Activated T-cell treated with anti-CD3 and anti-CD28 coated beads for 24 hours (primary cell): ENCODE measurements at regions not wholly inside any gene's neighbourhood (a gene's known extent, or its start where the extent isn't known, plus 50 kb on each side); places are given as distances from the start of the nearest gene placed in this dataset.
"Not testable (repeated sequence)": the region's sequence is repeated elsewhere in the genome, so short reads cannot be mapped to it uniquely, and the experiment has no call there.

ENCODE experiments used
- DNase-seq: peaks from one replicate; pipeline ENCODE4 v3.0.0-alpha.2; 2020; ENCODE audit warnings: low read depth

DNA sequence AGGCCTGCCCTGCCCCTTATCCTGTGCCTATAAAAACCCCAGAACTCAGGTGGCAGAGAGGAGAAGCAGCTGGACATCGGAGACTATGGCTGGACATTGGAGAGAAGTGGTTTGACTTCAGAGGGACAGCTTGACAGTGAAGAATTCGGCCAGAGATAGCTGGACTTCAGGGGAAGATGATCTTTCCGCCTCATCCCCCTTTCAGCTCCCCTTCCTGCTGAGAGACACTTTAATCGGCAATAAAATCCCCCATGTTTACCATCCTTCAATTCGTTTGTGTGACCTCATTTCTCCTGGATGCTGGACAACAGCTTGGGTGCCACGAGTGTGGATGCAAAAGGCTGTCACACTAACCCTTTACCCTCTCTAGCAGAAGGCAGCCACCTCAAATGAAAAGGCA, 134.1 kb upstream of the TUT7 start:
- DNase-seq: no peak

DNA sequence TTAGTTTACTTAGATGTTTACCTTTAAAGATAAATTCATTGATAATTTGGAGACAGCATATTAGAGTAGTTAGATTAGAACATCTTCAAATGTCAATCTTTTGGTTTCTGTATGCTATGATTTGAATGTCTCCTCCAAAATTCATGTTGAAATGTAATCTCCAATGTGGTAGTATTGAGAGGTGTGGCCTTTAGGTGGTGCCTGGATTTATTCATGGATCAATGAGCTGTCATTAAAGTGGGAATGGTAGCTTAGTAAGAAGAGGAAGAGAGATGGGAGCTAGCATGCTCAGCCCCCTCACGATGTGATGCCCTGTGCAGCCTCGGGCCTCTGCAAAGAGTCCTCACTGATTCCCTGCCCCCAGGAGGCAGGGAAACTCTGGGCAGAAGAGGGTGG, 133.6 kb upstream of the TUT7 start:
- DNase-seq: no peak

DNA sequence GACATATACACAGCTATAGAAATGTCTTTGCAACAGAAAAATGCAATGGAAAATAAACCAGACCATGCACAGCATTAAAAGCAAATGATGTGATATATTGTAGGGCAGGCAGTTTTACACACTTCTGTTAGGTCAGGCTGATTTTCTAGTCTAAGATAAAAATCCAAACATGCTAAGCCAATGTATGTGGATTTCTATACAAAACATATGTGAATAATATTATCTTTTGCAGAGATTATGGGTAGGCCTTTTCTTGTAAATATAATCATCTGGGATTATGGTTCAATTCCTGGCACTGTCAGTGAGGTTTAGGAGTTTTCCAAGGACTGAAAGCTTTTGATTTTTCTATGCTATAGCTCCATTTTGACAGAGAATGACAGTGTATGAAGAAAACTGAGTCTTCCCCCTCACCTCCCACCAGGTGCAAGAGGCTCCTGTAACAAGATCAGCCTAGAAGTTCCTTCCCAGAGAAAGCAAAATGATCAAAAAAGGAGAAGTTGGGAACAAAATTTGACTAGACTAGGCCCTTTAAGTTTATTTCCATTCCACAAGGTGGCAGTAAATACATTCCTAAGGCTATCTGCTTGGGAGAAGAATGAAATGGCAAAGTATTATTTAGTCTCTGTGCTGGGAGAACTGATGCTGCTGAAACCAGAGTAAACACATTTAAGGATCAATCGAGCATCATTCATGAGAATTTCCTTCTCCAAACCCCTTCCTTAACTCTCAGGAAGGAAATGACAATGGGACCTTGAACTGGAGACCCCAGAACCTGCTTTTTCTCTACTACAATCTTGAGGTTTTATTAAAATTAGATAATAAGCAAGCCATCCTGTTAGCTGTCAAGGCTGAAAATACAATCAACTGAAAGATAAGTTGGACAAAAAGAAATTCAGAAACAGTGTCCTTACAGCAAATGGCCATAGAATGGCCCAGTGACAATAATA, 133.0 kb upstream of the TUT7 start:
- no peak for DNase-seq

DNA sequence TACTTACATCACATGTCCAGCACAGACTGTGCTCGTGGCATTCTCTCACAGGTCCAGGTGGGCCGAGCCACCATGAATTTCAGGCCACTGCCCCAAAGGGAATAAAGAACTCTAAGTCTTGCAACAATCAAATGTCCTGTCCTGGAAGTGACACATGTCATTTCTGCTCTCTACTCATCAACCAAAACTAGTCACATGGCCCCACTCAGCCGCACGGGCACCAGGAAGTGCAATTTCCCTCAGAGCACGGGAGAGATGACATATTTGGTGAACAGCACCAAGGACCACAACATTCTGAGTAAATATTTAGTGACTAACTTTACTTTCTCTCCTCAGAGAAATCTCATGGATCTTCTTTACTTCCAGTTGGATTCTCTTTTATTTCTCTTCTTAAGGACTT, 131.1 kb upstream of the TUT7 start:
- no peak for DNase-seq

DNA sequence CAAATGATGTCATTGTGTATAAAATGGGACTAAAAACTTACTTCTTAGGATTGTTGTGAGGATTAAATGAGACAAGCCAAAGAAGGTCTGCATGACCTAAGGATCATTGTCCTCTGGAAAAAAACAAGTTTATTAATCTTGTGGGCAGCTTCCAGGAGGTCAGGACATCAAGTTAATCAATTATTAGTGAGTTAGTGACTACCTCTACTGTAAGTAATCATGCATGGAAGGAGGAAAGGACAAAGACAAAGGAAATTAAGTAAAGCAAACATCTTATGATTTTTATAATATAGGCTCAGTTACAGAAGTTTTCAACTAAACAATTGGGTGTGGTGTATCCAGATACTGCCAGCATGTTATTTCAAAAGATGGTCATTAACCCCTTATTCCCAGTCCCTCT, 129.3 kb upstream of the TUT7 start:
- no peak for DNase-seq

DNA sequence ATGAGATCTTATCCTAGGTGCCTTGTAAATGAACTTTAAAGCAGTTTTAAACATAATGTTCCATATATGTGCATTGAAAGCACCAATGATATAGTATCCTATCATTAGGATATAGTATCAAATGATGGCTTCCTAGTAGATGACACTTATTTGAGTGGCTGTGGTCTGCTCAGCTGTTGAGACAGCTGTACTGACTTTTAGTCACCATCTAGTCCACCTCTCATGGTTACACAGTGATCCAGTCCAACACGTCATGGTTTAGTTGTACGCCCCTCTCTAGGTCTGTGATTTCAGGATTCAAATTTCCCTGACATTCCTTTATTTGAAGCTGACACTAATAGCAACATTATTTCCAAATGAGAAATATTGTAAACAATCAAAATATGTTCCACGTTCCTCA, 127.3 kb upstream of the TUT7 start:
- no peak for DNase-seq

DNA sequence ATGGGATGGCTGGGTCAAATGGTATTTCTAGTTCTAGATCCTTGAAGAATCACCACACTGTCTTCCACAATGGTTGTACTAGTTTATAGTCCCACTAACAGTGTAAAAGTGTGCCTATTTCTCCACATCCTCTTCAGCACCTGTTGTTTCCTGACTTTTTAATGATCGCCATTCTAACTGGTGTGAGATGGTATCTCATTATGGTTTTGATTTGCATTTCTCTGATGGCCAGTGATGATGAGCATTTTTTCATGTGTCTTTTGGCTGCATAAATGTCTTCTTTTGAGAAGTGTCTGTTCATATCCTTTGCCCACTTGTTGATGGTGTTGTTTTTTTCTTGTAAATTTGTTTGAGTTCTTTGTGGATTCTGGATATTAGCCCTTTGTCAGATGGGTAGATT, 121.0 kb upstream of the TUT7 start:
- not testable (repeated sequence) for DNase-seq

DNA sequence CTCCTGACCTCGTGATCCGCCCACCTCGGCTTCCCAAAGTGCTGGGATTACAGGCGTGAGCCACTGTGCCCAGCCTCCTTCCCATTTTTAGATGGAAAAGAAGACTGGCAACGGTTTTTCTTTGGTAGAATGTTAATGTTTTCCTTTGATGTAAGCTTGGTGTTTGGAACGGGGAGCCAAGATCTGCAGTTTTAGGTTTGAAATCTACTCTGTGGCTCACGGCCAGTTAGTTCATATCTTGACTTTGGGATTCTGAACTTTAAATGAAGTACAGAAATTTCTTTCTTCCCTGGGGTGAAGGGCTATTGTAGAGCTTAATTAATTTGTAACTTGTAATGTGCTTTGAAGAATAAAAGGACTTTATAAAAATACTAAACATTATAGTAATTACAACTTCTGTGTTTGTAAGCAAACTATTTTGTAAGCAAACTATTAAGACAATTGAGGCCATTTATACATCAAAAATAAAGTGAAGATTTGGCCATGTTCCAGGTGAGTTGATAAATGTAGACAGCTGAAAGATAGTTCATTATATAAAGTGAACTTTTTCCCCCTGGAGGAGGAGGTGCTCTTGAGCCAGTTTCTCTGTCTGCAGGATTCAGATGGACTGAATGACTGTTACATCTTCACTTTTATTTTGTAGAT, 117.1 kb upstream of the TUT7 start:
- DNase-seq: no peak

DNA sequence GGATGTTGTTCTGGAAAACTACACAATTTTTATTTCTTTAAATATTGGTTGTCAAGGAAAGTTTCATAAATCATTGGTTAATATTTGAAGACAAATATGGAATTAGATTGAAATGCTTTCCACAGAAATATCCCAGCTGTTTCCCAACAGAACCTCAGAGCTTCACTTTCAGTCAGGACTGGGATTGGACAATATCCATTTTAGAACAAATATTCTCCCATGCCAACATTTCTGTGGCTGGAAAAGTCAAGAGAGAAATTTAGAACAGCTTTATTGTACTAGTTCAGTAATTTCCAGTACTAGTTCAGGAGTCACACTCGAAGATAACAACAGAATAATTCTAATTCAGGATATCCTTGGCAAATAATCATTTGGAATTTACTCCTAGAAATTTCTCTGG, 116.1 kb upstream of the TUT7 start:
- DNase-seq: no peak

DNA sequence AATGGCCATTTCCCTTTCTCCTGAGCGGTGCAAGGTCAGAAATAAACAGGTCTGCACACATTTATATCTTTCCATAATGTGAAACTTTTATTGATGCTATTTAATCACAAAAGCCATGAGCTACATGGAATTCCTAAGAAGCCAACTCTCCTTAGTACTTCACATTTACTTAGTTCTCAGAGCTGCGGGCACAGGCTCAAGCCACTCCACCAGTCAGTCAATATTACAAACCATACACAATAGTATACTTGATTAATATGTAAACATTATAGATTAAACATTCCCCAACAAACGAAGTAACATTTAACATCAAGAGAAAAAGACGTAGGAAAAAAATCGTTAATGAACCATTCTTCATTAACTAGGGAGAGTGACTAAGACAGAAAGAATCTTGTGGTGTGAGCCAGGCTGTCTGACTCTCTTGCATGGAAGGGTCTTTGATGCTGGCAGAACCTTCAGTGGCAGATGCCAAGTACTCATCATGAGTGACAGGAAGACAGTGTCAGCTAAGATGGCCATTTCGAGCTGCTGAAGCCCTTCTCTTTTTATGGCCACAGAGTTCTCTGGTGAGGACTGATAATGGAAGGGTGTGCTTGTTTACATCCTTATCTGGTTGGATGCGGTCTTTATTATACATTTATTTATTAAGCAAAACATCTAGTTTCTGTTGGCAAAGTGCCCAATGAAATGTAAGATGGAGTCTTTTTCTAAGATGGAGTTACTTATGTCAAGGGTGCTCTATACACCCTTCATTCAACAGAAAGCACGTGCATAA, 115.5 kb upstream of the TUT7 start:
- DNase-seq: no peak

DNA sequence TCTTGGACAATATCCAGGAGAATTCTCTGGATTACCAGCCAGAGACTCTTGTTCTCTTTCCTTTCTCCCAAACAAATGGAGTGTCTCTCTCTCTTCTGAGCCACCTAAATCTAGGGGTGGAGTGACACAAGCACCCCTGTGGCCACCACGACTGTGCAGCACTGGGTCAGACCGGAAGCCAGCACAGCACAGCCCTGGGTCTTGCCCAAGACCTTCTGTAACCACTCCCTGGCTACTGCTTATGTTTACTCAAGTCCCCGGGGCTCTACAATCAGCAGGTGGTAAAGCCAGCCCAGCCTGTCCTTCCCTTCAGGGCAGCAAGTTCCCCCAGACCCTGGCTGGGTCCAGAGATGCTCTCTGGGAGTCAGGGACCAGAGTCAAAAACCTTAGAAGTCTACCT, 110.0 kb upstream of the TUT7 start:
- DNase-seq: no peak

DNA sequence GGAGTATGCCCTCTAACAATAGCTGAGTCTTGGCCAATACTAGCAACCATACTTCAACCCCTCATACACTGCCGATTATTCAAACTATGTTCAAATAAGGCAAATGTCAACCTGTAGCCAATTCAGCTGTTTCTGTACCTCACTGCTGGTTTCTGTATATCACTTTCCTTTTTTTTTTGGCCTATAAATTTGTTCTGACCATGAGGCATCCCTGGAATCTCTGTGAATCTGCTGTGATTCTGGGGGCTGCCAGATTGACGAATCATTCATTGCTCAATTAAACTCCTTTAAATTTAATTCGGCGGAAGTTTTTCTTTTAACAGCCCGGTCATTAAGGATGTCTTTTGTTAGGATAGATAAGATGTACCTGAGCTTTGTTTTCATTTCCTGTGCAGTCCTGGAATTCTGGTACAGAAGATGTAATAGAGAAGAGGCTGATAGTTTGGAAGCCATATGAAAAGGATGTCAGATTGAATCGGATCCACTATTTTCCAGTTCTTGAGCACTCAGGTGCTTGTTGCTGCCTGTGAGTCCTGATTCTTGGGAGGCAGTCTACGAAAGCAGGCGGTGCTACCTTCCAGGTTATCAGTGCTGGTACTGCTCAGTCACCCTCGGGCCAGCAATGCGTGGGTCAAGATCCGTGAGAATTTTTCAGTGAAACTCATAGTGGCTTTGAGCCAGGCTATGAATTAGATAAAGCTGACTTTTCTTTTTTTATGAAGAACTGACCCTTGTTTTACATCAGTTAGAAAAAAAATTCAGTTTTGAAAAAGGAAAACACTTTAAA, 106.2 kb upstream of the TUT7 start:
- DNase-seq: no peak

DNA sequence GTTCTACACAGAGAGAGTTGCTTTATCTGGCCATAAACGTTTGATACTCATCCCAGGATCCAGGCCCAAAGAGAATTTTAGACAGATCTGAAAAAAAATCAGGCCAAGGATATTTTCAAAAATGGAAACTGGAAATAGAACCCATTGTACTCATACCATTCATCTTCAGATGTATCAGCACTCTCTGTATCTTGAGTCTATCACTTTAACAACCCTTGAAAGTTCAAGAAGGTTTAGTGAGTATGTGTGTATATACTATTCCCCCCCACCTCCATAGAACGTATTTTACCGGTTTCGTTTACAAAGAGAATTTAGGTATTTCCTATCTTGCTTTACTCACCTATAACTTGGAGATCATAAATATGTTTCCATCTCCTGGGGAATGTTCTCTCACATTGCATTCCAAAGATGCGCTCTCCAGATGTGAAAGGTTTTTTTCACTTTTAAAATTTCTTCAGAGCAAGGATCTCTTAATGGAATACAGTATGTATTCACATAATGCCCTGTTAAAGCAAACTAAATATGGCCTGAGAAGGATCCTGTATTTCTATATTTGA, 105.5 kb upstream of the TUT7 start:
- DNase-seq: no peak

DNA sequence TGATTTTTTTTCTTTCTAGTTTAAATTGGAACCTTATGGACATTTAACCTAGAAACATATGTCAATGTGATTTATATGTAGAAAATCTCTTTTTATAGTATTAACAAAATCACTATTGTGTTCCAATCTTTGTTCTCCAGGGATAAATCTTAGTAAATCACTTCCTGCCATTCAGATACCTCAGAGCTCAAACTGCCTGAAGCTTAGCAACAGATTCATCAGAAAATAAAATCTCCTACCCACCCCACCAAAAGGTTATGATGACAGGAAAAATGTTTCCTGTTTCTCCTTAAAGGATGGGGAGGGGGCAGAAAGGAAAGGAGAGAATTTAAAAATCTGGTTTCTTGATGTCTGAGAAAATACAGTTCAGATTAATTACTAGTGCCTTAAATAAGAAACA, 105.0 kb upstream of the TUT7 start:
- no peak for DNase-seq

DNA sequence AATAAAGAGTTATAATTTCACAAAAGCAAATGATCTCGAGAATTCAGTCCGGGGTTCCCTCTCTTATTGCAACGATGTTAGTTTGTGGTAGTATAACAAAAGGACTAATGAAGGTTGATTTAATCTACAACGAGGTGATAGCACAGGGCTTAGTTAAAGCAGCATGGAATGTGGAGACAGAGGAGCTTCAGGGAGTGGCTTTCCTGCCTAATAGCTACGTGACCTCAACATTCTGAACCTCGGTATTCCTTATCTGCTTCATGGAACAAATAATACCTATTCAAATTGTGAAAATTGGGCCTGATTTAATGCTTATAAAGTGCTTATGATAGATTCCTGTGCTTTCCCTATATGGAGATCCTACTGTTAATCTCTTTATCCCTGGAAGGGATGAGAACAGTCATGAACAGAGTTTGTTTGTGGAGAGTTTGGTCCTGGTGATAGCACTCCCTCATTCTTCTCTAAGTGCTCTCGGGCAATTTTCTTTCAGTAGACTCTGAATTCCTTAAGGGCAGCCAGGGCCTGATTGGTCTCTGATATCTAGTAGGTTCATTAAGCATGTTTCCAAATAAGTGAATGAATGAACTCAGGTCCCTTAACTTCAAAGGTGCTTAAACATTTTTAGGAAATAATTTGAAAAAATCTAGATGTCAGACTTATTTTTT, 104.1 kb upstream of the TUT7 start:
- no peak for DNase-seq

DNA sequence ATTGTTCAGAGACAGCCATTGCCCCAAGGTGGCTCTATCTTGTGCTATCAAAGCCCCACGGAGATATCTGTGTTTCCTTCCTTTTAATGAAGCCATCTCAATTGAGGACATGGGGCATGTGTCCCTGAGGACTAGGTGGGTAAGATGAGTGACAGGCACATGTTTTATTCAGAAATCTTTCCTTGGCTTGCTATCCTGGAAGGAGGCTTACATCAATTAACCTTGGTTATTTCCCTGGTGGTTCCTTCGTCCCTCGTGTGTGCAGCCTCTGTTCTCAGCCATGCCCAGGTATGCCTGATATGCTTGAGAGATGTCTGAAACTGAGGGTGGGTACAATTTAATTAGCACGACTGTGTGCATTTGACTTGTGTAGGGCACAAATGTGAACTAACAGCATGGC, 102.2 kb upstream of the TUT7 start:
- DNase-seq: no peak

DNA sequence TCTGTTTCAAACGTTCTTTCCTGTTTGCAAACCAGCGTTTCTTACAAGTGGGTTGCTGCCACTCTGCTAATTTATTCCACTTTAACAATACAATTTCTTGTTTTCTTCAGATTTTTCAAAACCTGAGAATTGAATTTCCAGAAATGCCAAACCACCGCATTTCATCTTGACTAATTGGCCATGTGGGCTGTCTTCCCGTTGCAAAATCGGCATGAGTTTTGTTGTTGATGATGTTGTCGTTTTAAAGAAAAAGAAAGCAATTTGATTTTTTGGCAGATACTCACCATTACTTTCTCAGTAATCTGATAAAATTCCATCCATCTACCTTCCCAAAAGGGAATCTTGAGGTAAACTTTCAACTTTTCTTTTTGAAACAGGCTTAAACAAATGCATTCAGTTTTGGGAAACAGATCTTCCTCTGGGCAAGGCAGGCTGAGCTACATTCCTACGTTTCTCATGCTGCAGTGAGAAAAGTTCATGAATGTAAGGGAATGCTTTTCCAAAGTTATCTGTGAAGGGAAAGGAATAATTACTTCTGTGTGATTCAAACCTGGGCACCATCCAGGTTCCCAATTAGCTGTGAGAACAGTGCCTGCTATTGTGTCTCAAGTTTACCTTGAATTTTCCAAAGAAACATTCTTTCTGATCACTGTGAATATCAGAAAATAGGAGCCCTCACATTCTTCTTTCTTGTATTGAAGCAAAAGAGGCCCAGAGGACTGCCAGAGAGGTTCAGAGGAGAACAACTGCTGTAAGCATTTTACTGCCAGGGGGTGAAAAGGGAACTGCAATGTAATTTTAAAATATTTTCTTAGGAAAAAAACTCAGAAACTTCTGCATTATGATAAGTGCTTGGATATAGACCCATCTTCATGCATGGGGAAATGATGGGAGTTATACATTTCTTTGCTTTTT, 100.7 kb upstream of the TUT7 start:
- DNase-seq: no peak

DNA sequence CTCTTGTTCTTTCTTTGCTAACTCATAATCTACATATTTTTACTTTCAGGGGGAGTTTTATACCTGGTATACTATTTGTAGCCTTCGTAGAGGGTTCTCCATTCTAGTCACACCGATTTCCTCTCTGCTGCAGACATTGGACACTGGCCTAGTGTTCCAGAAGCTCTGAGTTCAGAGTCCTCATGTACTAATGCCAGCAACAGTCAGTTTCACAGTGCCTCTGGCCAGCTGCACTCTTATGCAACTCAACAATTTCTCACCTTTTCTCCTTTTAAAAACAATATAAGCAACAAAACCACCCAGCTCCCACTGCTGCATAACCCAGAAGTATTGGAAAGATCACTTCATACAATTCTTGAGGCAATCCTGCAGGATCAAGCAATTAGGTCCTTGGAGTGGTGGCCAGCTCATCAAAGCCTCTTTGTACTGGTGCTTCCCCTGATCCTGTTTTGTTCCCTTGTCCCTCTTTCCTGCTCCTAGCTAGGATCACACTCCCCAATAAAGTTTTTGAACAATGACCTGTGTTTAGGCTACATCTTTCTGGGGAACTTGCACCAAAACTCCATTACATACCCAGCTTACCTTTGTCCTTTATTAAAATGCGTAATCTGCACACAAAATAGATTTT, 98.1 kb upstream of the TUT7 start:
- DNase-seq: no peak

DNA sequence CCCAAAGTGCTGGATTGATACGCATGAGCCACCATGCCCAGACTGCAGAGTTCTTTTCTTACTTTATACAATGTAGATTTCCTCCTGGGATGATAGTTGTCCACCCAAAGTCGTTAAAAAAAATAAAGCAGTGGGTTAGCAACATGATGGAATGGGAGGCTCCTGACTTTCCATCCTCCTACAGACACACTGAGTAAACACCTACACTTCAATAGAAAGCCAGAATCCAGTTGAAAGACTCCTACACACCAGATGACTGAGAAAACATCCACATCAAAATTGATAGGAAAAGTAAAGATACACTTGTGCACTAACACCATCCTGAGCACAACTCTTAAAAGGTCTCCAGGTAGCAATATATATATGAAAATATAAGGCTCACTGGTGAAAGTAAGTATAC, 95.0 kb upstream of the TUT7 start:
- DNase-seq: no peak

DNA sequence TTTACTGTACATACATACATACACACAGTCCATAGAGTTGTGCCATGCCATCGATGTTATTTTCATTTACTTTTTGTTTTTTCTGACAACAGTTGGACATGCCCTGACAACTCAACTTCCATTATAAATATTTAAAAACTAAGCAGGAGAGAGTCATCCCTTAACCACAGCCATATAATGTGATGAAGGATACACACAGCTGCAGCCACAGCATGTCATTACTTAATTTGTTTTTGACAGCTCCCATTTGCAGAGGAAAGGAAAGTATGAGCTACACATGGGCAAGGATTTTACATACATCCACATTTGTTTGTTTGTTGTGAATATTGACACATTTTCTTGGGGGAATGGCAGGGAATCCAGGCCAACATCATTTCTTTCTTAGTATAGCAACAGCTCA, 91.5 kb upstream of the TUT7 start:
- no peak for DNase-seq
